MCF 10A (cell line): ENCODE measurements at regions not wholly inside any gene's neighbourhood (a gene's known extent, or its start where the extent isn't known, plus 50 kb on each side); places are given as distances from the start of the nearest gene placed in this dataset.

Experiments
- BruUV-seq: library from RNA; stranded (reverse); fragments of 400-500 nt; replicated peaks from 2 replicates; lab custom pipeline; 2021; lab: Mats Ljungman, UMichigan
- CTCF ChIA-PET: fragments of 300-600 bp; sonication (Branson Sonifier 250); formaldehyde crosslinking; extraction: SDS; loops from one replicate; lab custom pipeline; 2021; ENCODE audit warnings: antibody characterized with exemption, inconsistent platforms; lab: Yijun Ruan, JAX
- POLR2A ChIA-PET: fragments of 300-600, 350-650 bp; sonication (Branson Sonifier 250); formaldehyde crosslinking; extraction: SDS; loops from one replicate; lab custom pipeline; 2020; ENCODE audit warnings: antibody characterized with exemption, inconsistent platforms; lab: Yijun Ruan, JAX
- DNase-seq: peaks from one replicate; pipeline ENCODE4 v3.0.0-alpha.2; 2018; ENCODE audit not compliant: unreplicated experiment
- H3K27ac Mint-ChIP-seq: one replicate; pipeline ENCODE4 v1.8.0; 2022; ENCODE audit warnings: mild to moderate bottlenecking, low read depth, mixed read lengths; ENCODE audit not compliant: unreplicated experiment
- H3K27me3 Mint-ChIP-seq: one replicate; pipeline ENCODE4 v1.8.0; 2022; ENCODE audit warnings: mixed read lengths; ENCODE audit not compliant: insufficient read depth, unreplicated experiment
- H3K36me3 Mint-ChIP-seq: one replicate; pipeline ENCODE4 v1.8.0; 2022; ENCODE audit warnings: mild to moderate bottlenecking, moderate library complexity, mixed read lengths; ENCODE audit not compliant: insufficient read depth, unreplicated experiment
- H3K4me1 Mint-ChIP-seq: one replicate; pipeline ENCODE4 v1.8.0; 2022; ENCODE audit warnings: mixed read lengths; ENCODE audit not compliant: insufficient read depth, unreplicated experiment
- H3K4me3 Mint-ChIP-seq: one replicate; pipeline ENCODE4 v1.8.0; 2022; ENCODE audit warnings: mild to moderate bottlenecking, moderate library complexity, mixed read lengths; ENCODE audit not compliant: unreplicated experiment
- H3K9me3 Mint-ChIP-seq: one replicate; pipeline ENCODE4 v1.8.0; 2022; ENCODE audit warnings: mixed read lengths; ENCODE audit not compliant: unreplicated experiment
- intact Hi-C: fragments of 100-400 bp; cut with micrococcal nuclease; formaldehyde crosslinking; loops from 2 replicates; pipeline ENCODE4 v1.14.1; 2022
- TF ChIP-seq, protein P1 (sequence below): fragments of 200-600 bp; IDR thresholded peaks from one replicate; pipeline ENCODE4 v1.8.0; 2022; ENCODE audit warnings: antibody characterized with exemption, mild to moderate bottlenecking; ENCODE audit not compliant: unreplicated experiment

DNA sequence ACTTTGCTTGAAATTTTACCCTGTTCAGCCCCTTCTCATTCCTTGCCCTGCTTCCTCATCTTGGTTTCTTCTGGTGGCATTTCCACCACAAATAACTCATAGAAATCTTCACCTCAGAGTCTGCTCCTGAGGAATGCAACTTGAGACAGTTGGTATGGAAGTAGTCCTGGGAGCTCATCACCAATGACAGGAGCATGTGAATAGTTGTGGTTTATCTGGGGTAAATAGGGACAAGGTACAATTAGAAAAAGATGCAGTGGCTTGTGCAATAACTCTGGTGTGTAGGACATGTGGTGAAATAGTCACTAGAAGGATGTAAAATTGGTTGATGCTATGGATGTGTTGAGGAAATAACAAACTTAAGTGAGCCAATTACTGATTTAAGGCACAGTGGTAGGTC is 72.7 kb upstream of the CHRNA7 start:
- Mint-ChIP-seq H3K4me3 (no peak overlapping the region), H3K27ac (no peak overlapping the region), H3K27me3 (peaks cover 11% of the 10 kb centered on the region), H3K9me3 (peaks cover 17% of the 10 kb centered on the region), H3K4me1 (no peaks in the 10 kb centered on the region), H3K36me3 (no peaks in the 10 kb centered on the region)
- POLR2A ChIA-PET = no interaction called here
- no peak for DNase-seq
- no TSS peak for BruUV-seq
- intact Hi-C loops = no loop called here
- TF ChIP-seq, protein P1, sequence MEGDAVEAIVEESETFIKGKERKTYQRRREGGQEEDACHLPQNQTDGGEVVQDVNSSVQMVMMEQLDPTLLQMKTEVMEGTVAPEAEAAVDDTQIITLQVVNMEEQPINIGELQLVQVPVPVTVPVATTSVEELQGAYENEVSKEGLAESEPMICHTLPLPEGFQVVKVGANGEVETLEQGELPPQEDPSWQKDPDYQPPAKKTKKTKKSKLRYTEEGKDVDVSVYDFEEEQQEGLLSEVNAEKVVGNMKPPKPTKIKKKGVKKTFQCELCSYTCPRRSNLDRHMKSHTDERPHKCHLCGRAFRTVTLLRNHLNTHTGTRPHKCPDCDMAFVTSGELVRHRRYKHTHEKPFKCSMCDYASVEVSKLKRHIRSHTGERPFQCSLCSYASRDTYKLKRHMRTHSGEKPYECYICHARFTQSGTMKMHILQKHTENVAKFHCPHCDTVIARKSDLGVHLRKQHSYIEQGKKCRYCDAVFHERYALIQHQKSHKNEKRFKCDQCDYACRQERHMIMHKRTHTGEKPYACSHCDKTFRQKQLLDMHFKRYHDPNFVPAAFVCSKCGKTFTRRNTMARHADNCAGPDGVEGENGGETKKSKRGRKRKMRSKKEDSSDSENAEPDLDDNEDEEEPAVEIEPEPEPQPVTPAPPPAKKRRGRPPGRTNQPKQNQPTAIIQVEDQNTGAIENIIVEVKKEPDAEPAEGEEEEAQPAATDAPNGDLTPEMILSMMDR = no peak
- CTCF ChIA-PET = interaction anchor here (2.4 kb wide), 1 partner anchor 20 kb away, joined by 6 read pairs; no protein-coding TSS in a partner anchor

DNA sequence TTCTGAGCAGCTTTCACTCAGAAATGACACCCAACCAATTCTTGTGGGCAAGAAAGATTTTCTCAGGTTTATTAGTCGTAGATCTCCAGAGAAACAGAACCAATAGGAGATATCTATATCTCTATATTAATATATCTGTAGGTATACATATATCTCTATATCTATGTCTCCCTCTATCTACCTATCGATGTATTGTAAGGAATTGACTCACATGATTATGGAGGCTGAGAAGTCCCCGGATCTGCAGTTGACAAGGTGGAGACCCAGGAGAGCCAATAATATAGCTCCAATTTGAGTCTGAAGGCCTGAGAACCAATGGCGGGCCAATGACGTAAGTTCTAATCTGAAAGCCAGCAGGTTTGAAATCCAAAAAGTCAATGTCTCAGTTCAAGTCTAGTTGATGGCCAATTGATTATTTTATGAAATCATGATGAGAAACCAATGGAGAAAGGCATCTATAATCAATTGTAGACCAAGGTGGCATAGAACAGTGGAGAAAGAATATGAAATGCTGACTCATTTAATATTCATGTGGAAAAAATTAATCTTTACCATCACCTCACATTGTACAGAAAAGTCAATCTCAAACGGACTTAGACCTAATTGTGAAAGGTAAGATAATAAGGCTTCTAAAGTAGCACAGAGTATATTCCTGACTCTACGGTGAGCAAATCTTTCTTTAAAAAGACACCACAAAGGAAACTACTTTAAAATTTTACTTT is 65.6 kb upstream of the CHRNA7 start:
- no peaks in the 10 kb centered on the region for H3K4me1 Mint-ChIP-seq
- CTCF ChIA-PET = interaction anchor here (0.7 to 2.1 kb wide), 5 partner anchors 10 to 1911 kb away, joined by 3 to 12 read pairs (median 3); no protein-coding TSS in a partner anchor

DNA sequence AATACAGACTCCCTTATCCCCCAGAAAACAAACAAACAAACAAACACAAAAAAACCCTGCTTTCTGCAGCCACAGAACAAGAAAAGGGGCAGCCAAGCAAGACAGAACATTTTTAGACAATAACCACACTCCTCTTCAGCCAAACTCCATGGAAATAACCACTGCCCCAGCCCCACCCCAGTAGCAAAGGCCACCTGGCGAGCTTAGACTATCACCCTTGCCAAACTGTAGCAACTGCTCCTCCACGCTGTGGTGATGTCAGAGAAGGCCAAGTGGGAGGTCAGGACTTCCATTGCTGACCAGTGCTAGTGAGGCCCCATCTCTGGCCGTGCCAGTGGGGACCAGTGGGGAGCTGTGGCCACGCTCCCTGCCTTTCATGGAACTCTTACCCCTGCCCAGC is 60.3 kb upstream of the CHRNA7 start:
- no peak overlapping the region for H3K27ac Mint-ChIP-seq
- no peak overlapping the region for H3K4me3 Mint-ChIP-seq
- H3K36me3 Mint-ChIP-seq = no peaks in the 10 kb centered on the region
- no peak for DNase-seq
- H3K9me3 Mint-ChIP-seq = no peaks in the 10 kb centered on the region
- CTCF ChIA-PET = interaction anchor here (1.1 to 1.6 kb wide), 2 partner anchors 14 to 398 kb away, joined by 4 to 5 read pairs; no protein-coding TSS in a partner anchor
- peaks cover 56% of the 10 kb centered on the region for H3K27me3 Mint-ChIP-seq
- POLR2A ChIA-PET = no interaction called here
- intact Hi-C loops = no loop called here
- no TSS peak for BruUV-seq
- TF ChIP-seq, protein P1 = no peak
- H3K4me1 Mint-ChIP-seq = no peaks in the 10 kb centered on the region

More for the DNA sequence above, 65.6 kb upstream of the CHRNA7 start:
- Mint-ChIP-seq H3K9me3 (peaks cover 6% of the 10 kb centered on the region), H3K27me3 (peaks cover 34% of the 10 kb centered on the region), H3K27ac (no peak overlapping the region), H3K4me3 (no peak overlapping the region), H3K36me3 (no peaks in the 10 kb centered on the region)
- BruUV-seq = no TSS peak
- DNase-seq = no peak
- intact Hi-C loops = no loop called here
- POLR2A ChIA-PET = no interaction called here
- TF ChIP-seq, protein P1 = no peak

DNA sequence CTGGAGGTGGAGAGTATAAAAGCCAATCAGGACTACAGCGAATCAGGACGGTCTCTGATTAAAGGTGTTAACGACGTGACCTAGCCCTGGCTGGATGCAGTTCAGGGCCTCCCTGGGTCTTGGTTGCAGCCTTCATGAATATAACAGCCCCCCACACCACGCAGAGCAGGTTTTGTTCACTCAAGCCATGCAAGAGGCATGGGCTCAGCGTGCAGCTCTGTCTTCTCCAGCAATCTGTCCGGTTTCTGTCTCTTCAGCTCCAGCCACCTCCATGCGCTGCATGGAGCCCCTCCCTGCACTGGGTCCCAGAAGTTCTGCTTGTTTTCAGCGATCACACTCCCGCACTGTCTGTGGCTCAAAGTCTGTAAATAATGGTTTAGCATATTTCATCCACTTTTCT is 57.1 kb upstream of the CHRNA7 start:
- H3K4me3 Mint-ChIP-seq = no peak overlapping the region
- H3K27me3 Mint-ChIP-seq = peaks cover 58% of the 10 kb centered on the region
- CTCF ChIA-PET = interaction anchor here (0.6 to 4.0 kb wide), 5 partner anchors 18 to 1976 kb away, joined by 3 to 33 read pairs (median 4); no protein-coding TSS in a partner anchor
- H3K9me3 Mint-ChIP-seq = no peaks in the 10 kb centered on the region
- intact Hi-C loops = loop anchor here (2.0 kb wide), 1 partner anchor 402 kb away; no protein-coding TSS in a partner anchor
- H3K4me1 Mint-ChIP-seq = peaks cover 8% of the 10 kb centered on the region
- DNase-seq = no peak
- POLR2A ChIA-PET = no interaction called here
- TF ChIP-seq, protein P1 = no peak
- no peaks in the 10 kb centered on the region for H3K36me3 Mint-ChIP-seq
- BruUV-seq = no TSS peak
- no peak overlapping the region for H3K27ac Mint-ChIP-seq
